ENCODE measurements at regions not wholly inside any gene's neighbourhood (a gene's known extent, or its start where the extent isn't known, plus 50 kb on each side); places are given as distances from the start of the nearest gene placed in this dataset.

GRCh38 chr9:108012405-108012804, 522.8 kb upstream of the KLF4 start:
- TF ChIP-seq EZH2 (IDR thresholded peaks at IDR 0.05; ENCODE audit: insufficient read depth, low read length): no peak
- TF ChIP-seq, protein P1, sequence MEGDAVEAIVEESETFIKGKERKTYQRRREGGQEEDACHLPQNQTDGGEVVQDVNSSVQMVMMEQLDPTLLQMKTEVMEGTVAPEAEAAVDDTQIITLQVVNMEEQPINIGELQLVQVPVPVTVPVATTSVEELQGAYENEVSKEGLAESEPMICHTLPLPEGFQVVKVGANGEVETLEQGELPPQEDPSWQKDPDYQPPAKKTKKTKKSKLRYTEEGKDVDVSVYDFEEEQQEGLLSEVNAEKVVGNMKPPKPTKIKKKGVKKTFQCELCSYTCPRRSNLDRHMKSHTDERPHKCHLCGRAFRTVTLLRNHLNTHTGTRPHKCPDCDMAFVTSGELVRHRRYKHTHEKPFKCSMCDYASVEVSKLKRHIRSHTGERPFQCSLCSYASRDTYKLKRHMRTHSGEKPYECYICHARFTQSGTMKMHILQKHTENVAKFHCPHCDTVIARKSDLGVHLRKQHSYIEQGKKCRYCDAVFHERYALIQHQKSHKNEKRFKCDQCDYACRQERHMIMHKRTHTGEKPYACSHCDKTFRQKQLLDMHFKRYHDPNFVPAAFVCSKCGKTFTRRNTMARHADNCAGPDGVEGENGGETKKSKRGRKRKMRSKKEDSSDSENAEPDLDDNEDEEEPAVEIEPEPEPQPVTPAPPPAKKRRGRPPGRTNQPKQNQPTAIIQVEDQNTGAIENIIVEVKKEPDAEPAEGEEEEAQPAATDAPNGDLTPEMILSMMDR (IDR thresholded peaks at IDR 0.05; ENCODE audit: insufficient read depth, low read depth, low read length): no peak

Data from astrocyte (in vitro differentiated cells and primary cell).